GM12873 (cell line): ENCODE measurements at regions not wholly inside any gene's neighbourhood (a gene's known extent, or its start where the extent isn't known, plus 50 kb on each side); places are given as distances from the start of the nearest gene placed in this dataset.

Experiments
- CTCF ChIP-seq: IDR thresholded peaks from 2 replicates; pipeline ENCODE4 v1.5.1; 2012; ENCODE audit warnings: low read depth, mild to moderate bottlenecking, moderate library complexity, low read length, control low read depth; ENCODE audit not compliant: insufficient read depth; ENCODE audit errors: missing control alignments

- no peak for TF ChIP-seq CTCF
Observed at GRCh38 chr22:49593509-49593908, 234.2 kb downstream of the BRD1 start.

- no peak for TF ChIP-seq CTCF
Observed at GRCh38 chr22:49592780-49593501, 234.7 kb downstream of the BRD1 start.

- no peak for TF ChIP-seq CTCF
Observed at GRCh38 chr22:49590851-49591445, 236.7 kb downstream of the BRD1 start.

GRCh38 chr22:49590381-49590780, 237.3 kb downstream of the BRD1 start:
- no peak for TF ChIP-seq CTCF

- TF ChIP-seq CTCF: no peak
Observed at GRCh38 chr22:49589811-49590210, 237.9 kb downstream of the BRD1 start.

GRCh38 chr22:49589301-49589700, 238.4 kb downstream of the BRD1 start:
- no peak for TF ChIP-seq CTCF

GRCh38 chr22:49588739-49589138, 238.9 kb downstream of the BRD1 start:
- TF ChIP-seq CTCF: no peak
